ENCODE measurements at regions not wholly inside any gene's neighbourhood (a gene's known extent, or its start where the extent isn't known, plus 50 kb on each side); places are given as distances from the start of the nearest gene placed in this dataset.
"Not testable (repeated sequence)": the region's sequence is repeated elsewhere in the genome, so short reads cannot be mapped to it uniquely, and the experiment has no call there.

DNA sequence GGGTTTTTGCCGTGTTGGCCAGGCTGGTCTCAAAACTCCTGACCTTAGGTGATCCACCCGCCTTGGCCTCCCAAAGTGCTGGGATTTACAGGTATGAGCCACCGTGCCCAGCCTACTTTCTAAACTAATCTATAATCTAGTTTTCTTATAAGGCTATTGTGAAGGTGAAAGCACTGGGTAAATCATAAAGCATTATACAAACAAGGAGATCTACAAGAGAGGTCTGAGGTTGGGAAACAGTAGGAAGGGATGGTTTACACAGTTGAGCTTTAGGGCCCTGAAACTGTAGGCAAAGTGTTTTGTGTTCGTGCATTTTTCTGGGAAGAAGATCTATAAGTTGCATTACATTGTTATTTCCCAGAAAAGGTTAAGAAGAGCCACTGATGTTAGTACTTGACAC, 84.9 kb upstream of the MED13 start:
- FAIRE-seq: no peak

GRCh38 chr17:62147284-62147683, 82.2 kb upstream of the MED13 start:
- FAIRE-seq: no peak

GRCh38 chr17:62140836-62141235, 75.8 kb upstream of the MED13 start:
- FAIRE-seq: no peak

DNA sequence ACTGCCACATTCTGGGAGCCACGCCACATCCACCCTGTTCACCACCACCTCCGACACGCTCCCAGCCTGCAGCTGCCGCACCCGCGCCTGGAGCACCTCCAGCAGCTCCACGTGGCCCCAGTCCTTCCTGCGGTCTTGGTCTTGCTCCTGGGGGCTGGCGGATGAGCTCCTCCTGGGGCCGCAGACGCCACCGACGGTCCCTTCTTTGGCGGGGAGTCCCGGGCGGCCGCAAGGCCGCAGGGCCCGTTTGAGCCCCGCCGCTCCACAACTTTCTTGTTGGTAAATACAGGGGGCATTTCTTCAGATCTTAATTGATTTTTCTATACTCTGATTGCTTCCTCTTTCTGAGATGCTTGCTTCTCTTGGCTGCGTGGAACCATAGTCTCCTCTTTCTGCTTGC, 75.3 kb upstream of the MED13 start:
- no peak for FAIRE-seq

DNA sequence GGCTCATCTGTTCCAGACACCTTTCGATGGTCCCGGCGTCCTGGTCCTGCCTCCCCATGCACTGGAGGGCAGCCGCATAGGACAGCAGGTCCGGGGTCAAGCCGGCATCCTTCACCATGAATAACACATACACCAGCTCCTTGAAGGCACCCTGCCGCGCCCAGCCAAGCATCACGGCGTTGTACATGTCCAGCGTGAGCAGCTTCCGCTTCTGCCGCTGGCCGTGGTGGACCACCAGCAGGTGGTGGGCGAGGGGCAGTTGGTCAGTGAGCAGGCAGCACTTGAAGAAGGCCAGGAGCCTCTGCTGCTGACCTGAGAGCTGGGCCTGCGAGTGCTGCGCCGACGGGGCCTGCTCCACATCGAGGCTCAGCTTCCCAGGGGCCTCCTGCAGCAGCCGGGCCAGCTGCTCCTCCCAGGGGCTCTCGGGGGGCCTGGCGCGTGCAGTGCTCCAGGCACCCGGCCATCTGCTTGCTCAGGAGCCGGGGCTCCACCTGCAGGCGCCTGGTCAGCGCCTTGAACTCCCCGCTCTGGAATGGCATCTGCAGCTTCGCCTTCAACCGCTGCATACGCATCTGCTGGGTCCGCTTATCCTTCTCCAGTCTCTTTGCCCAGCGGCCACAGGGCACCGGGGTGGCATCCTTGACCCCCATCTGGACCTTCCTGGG, 74.7 kb upstream of the MED13 start:
- FAIRE-seq: not testable (repeated sequence)

DNA sequence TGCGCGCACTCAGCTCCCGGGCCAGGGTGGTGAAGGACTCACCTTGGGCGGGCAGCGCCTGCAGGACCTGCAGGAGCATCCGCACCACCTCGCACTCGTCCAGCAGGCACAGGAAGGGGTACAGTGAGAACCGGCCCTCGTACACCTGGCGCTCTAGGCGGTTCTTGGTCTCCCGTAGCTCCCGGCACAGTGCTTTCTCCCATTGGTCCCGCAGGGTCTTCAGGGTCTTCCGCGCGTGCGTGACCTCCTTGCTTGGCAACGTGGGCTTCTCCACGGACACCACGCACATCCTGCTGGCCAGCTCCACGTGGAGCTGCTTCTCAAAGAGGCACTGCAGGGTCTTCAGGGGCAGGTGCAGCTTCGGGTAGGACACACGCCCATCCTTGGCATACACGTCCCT, 74.1 kb upstream of the MED13 start:
- FAIRE-seq: no peak

DNA sequence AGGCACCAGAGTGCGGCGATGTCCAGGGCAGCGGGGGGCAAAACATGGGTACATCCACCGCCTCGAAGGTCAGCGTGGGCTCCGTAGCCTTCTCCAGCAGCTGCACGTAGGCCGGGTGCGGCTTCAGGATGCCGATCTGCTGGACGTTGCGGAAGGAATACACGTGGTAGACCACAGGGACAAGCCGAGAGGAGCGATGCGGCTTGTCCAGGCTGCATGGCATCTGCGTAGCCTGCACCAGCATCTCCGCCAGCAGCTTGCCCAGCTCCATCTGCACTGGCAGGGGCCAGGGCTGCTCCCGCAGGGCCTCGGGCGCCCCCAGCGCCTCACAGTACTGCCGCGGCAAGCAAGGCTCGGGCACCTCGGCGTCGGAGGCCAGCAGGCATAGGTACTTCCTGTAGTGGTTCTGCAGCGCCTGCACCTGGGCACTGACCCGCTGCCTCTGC, 73.6 kb upstream of the MED13 start:
- FAIRE-seq: not testable (repeated sequence)

DNA sequence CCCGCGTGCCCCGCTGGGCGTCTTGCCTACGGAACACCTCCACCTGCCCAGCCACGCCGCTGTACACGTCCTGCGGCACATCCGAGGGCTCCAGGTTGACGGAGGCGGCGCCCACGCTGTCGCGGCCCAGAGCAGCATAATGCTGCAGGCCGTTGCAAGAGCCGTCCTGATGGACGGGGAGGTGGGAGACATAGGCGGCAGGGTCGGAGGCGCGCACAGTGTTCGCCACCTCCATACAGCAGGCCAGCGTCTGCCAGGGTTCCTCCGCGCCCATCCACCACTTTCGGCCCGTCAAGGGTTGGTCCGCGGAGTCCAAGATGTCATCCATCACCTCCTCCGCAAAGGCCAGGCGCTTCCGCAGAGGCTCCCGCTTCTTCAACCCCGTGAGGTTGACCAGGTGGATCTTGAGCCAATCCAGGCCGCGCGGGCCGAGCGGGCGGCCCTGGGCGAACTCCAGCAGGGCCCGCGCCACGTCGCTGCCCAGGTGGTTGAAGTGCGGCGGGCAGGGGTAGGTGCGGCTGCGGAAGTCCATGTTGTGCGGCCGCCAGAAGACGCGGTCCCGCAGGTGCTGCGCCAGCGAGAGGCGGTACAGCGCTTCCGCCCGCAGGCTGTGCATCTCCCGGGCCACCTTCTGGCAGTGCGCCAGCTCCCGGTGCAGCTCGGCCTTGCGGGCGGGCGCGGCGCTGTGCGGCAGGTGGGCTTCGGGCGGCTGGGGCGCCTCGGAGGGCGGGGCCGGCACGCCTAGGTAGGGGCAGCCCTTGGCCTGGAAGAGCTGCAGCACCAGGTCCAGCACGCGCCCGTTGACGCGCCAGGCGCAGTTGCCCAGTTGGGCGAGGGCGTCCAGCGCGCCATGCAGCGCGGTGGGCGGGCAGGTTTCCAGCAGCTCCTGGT, 72.9 kb upstream of the MED13 start:
- FAIRE-seq: not testable (repeated sequence)

- not testable (repeated sequence) for FAIRE-seq
Measured at GRCh38 chr17:62137013-62137733, 72.1 kb upstream of the MED13 start.

- no peak for FAIRE-seq
Measured at GRCh38 chr17:62135742-62136141, 70.7 kb upstream of the MED13 start.

- not testable (repeated sequence) for FAIRE-seq
Measured at GRCh38 chr17:62135096-62135495, 70.0 kb upstream of the MED13 start.

GRCh38 chr17:62134397-62134796, 69.3 kb upstream of the MED13 start:
- FAIRE-seq: no peak

DNA sequence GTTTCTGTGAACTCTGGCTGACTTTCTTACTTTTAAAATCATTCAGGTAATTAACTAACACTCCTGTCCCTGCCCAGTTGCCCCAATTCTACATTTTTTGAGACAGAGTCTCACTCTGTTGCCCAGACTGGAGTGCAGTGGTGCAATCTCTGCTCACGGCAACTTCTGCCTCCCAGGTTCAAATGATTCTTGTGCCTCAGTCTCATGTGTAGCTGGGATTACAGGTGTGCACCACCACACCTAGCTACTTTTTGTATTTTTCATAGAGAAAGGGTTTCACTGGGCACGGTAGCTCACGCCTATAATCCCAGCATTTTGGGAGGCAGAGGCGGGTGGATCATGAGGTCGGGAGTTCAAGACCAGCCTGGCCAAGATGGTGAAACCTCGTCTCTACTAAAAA, 66.2 kb upstream of the MED13 start:
- FAIRE-seq: not testable (repeated sequence)

- FAIRE-seq: no peak
Measured at GRCh38 chr17:62130739-62131138, 65.7 kb upstream of the MED13 start.

DNA sequence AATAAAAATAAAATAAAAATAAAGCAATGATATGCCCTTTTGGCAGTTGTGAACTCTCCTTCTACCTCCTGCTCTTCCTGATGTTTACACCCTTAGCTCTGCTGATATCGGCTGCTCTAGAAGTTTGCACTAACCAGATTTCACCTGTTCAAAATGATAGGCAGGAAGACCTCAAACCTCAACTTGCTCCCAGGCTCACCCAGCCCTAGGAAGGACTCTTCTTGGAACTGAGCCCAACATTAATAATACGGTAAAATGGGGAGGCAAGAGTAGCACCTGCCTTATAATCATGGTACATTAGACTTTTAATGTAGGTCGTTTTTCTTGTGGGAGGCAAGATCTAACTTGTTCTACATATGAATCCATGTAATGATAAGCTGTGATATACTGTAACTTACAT, 61.2 kb upstream of the MED13 start:
- FAIRE-seq: no peak

- no peak for FAIRE-seq
Measured at GRCh38 chr17:62125307-62125706, 60.2 kb upstream of the MED13 start.

GRCh38 chr17:62121025-62121730, 56.1 kb upstream of the MED13 start:
- FAIRE-seq: no peak

- FAIRE-seq: no peak
Measured at GRCh38 chr17:62119373-62119772, 54.3 kb upstream of the MED13 start.
